ENCODE measurements at regions not wholly inside any gene's neighbourhood (a gene's known extent, or its start where the extent isn't known, plus 50 kb on each side); places are given as distances from the start of the nearest gene placed in this dataset.
A peak's percentile ranks its signal among the peaks of the same experiment; 100 is the strongest.

DNA sequence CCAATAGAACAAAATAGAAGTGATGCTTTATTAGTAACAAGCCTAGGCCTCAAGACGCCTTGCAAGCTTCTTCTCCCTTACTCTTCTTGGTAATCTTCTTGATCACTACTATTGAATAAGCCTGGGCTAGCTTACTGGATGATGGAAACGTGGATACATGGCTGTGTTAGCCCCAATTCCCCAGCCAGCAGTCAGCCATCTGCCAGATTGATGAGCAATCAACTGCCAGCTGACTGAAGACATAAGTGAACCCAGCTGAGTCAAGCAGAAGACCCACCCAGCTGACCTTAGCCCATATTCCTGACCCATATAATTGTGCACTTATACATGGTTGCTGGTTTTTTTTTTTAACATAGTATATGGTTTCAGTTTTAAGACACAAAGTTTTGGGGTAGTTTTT, 130.4 kb downstream of the DHX15 start:
- TF ChIP-seq, protein P1, sequence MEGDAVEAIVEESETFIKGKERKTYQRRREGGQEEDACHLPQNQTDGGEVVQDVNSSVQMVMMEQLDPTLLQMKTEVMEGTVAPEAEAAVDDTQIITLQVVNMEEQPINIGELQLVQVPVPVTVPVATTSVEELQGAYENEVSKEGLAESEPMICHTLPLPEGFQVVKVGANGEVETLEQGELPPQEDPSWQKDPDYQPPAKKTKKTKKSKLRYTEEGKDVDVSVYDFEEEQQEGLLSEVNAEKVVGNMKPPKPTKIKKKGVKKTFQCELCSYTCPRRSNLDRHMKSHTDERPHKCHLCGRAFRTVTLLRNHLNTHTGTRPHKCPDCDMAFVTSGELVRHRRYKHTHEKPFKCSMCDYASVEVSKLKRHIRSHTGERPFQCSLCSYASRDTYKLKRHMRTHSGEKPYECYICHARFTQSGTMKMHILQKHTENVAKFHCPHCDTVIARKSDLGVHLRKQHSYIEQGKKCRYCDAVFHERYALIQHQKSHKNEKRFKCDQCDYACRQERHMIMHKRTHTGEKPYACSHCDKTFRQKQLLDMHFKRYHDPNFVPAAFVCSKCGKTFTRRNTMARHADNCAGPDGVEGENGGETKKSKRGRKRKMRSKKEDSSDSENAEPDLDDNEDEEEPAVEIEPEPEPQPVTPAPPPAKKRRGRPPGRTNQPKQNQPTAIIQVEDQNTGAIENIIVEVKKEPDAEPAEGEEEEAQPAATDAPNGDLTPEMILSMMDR (IDR thresholded peaks at IDR 0.05; ENCODE audit: unreplicated experiment in 3 of 3), result no peak
- Mint-ChIP-seq H3K36me3 (ENCODE audit: low read depth) (no peaks in the 10 kb centered on the region), H3K4me3 (no peak overlapping the region), H3K27me3 (ENCODE audit: low read depth) (no peaks in the 10 kb centered on the region), H3K4me1 (peaks cover 7% of the 10 kb centered on the region), H3K9me3 (peaks cover 6% of the 10 kb centered on the region), H3K27ac (no peak overlapping the region)

DNA sequence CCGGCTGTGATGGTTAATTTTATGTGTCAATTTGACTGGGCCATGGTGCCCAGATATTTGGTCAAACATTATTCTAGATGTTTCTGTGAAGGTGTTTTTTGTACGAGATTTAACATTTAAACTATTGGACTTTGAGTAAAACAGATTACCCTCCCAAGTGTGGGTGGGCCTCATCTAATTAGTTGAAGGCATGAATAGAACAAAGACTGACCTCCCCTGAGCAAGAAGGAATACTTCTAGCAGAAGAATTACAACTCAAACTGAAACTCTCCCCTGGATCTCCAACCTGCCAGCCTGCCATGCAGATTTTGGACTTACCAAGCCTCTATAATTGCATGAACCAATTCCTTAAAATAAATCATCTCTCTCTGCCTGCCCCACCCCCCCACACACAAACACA, 132.5 kb downstream of the DHX15 start:
- H3K36me3 Mint-ChIP-seq (ENCODE audit: low read depth), result no peaks in the 10 kb centered on the region
- H3K4me3 Mint-ChIP-seq, result no peak overlapping the region
- H3K9me3 Mint-ChIP-seq, result peaks cover 6% of the 10 kb centered on the region
- peaks cover 6% of the 10 kb centered on the region for H3K27me3 Mint-ChIP-seq (ENCODE audit: low read depth)
- TF ChIP-seq, protein P1 (IDR thresholded peaks at IDR 0.05; ENCODE audit: unreplicated experiment in 3 of 3), result no peak
- H3K27ac Mint-ChIP-seq, result no peak overlapping the region
- H3K4me1 Mint-ChIP-seq, result peaks cover 7% of the 10 kb centered on the region

DNA sequence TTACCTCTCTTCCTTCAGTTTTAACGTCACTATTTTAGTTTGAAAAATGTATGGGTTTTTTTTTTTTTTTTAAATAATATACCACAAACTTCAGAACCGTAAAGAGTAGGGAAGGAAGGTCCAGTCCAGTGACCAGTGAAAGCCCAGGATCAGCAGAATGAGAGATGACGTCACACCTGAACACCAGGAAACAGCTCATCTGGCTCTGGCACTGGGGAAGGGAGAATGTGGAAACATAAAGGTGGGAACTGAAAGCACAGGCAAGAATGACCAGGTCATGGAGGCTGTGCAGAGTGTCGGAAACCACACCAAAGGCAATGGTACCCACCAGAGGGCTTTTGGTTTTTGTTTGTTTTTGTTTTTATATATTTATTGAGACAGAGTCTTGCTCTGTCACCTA, 141.2 kb downstream of the DHX15 start:
- TF ChIP-seq, protein P1 (IDR thresholded peaks at IDR 0.05; ENCODE audit: unreplicated experiment in 3 of 3), result no peak
- H3K4me1 Mint-ChIP-seq, result no peaks in the 10 kb centered on the region

DNA sequence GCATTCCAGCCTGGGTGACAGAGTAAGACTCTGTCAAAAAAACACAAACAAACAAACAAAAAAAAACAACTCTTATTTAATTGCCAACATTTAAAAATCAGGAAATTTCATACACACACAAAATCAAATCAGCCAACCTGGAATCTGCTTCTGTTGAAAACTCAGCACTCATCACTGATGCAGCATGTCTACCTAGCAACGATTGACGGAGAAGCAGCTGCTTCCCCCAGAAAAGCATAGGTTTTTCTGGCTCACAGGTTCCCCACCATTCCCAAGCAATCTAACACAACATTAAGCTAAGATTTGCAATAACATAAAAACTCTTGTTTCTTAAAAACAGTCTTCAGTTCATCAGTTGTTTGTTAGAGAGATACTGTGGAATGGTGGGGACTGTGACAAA, 143.6 kb downstream of the DHX15 start:
- Mint-ChIP-seq H3K36me3 (ENCODE audit: low read depth) (no peaks in the 10 kb centered on the region), H3K27me3 (ENCODE audit: low read depth) (peaks cover 28% of the 10 kb centered on the region), H3K4me1 (no peaks in the 10 kb centered on the region), H3K9me3 (no peaks in the 10 kb centered on the region), H3K4me3 (no peak overlapping the region), H3K27ac (no peak overlapping the region)
- TF ChIP-seq, protein P1 (IDR thresholded peaks at IDR 0.05; ENCODE audit: unreplicated experiment in 3 of 3), result no peak

More for the DNA sequence above, 141.2 kb downstream of the DHX15 start:
- no peaks in the 10 kb centered on the region for H3K9me3 Mint-ChIP-seq
- no peak overlapping the region for H3K27ac Mint-ChIP-seq
- peaks cover 27% of the 10 kb centered on the region for H3K27me3 Mint-ChIP-seq (ENCODE audit: low read depth)
- no peaks in the 10 kb centered on the region for H3K36me3 Mint-ChIP-seq (ENCODE audit: low read depth)
- no peak overlapping the region for H3K4me3 Mint-ChIP-seq

DNA sequence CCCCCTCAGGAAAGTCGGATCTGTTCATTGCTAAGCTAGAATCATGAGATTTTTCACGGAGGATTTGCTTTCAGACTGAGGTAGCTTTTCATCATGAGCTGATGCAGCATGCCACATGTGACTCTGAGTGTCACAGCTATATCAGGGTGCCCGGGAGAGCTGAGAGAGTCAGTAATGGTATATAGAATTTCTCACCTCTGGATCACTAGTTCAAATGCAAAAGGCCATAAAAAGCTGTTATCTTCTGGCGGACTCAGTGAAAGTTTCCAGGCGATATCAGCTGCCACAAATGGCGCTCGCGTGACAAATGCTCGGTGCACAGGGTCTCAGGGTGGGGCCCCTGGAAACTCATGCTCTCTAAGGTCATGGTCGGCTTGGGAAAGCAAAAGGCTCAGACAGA, 150.1 kb downstream of the DHX15 start:
- peaks cover 23% of the 10 kb centered on the region for H3K4me1 Mint-ChIP-seq
- peaks cover 35% of the 10 kb centered on the region for H3K27me3 Mint-ChIP-seq (ENCODE audit: low read depth)
- peak overlapping the region in 1 of 3 experiments; percentile 4 for H3K4me3 Mint-ChIP-seq
- H3K27ac Mint-ChIP-seq, result peak overlapping the region in 2 of 3 experiments; percentile 3 to 84
- TF ChIP-seq, protein P1 (IDR thresholded peaks at IDR 0.05; ENCODE audit: unreplicated experiment in 3 of 3), result no peak
- H3K9me3 Mint-ChIP-seq, result no peaks in the 10 kb centered on the region
- H3K36me3 Mint-ChIP-seq (ENCODE audit: low read depth), result peaks cover 2% of the 10 kb centered on the region

DNA sequence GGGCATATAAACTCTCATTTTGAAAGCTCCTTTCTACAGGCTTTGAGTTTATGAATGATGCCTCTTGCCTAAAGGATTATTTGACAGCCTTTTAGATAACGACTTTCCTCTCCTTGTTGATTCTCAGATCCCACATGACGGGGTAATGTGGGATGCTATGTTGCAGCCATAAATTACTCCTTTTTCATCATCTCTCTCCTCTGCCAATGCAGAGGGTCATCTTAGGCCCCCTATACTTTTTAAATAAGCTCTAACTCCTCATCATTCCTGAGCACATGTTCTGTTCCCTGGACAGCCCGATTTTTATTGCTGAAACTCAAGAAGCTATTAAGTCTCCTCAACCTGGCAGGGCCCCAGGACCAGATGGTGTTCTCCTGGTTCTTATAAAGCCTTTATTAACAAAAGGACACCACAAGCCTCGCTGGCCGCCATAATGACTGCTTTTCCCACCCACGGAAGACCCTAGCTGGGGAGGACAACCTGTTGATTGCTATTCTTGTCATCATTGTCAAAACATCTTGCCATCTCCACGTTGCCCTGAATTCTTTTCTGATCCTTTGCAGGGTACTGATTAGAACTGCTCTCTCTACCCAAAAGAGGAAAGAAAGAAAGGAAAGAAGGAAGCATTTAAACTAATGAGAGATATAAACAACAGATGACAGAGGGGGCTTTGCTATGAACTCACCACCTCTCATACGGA, 150.7 kb downstream of the DHX15 start:
- no peak overlapping the region for H3K4me3 Mint-ChIP-seq
- H3K9me3 Mint-ChIP-seq, result no peaks in the 10 kb centered on the region
- peaks cover 4% of the 10 kb centered on the region for H3K36me3 Mint-ChIP-seq (ENCODE audit: low read depth)

More for the DNA sequence above, 150.7 kb downstream of the DHX15 start:
- Mint-ChIP-seq H3K27ac (peak overlapping the region in 2 of 3 experiments; percentile 3 to 84), H3K27me3 (ENCODE audit: low read depth) (peaks cover 35% of the 10 kb centered on the region), H3K4me1 (peaks cover 23% of the 10 kb centered on the region)
- TF ChIP-seq, protein P1 (IDR thresholded peaks at IDR 0.05; ENCODE audit: unreplicated experiment in 3 of 3), result no peak
